Lower leg skin (tissue), 3 donors: ENCODE measurements at regions not wholly inside any gene's neighbourhood (a gene's known extent, or its start where the extent isn't known, plus 50 kb on each side); places are given as distances from the start of the nearest gene placed in this dataset.

Source experiments
- POLR2A ChIP-seq, 2 donors: fragments of 450-650 bp; IDR thresholded peaks; one replicate each; pipeline ENCODE4 v1.6.1; 2016 to 2017; ENCODE audit warnings: antibody characterized with exemption in 2 of 2, mild to moderate bottlenecking in 1 of 2, moderate library complexity in 1 of 2
- TF ChIP-seq, protein P1 (sequence below), 3 donors: fragments of 450-650 bp; IDR thresholded peaks; one replicate each; pipeline ENCODE4 v1.5.1; 2016; ENCODE audit warnings: antibody characterized with exemption in 3 of 3, mild to moderate bottlenecking in 3 of 3, moderate library complexity in 2 of 3

DNA sequence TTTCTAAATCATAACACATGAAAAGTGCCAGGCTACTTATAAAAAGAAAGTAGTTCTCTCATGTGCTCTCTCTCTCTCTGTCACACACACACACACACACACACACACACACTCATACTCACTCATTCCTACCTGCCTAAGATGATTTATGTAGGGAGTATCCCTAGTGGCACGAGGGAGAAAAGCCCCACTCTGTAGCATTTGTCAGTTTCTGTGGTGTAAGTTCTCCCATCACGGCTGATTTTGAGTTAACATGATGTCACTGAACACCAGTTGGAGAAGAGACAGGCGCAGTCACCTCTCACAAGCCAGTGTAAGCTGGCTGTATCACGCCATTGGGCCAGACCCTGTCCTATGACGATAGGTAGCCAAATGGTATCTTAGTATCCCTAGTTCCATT, 395.4 kb downstream of the SFMBT2 start:
- TF ChIP-seq, protein P1, sequence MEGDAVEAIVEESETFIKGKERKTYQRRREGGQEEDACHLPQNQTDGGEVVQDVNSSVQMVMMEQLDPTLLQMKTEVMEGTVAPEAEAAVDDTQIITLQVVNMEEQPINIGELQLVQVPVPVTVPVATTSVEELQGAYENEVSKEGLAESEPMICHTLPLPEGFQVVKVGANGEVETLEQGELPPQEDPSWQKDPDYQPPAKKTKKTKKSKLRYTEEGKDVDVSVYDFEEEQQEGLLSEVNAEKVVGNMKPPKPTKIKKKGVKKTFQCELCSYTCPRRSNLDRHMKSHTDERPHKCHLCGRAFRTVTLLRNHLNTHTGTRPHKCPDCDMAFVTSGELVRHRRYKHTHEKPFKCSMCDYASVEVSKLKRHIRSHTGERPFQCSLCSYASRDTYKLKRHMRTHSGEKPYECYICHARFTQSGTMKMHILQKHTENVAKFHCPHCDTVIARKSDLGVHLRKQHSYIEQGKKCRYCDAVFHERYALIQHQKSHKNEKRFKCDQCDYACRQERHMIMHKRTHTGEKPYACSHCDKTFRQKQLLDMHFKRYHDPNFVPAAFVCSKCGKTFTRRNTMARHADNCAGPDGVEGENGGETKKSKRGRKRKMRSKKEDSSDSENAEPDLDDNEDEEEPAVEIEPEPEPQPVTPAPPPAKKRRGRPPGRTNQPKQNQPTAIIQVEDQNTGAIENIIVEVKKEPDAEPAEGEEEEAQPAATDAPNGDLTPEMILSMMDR (IDR thresholded peaks at IDR 0.05): no peak
- no peak for TF ChIP-seq POLR2A (IDR thresholded peaks at IDR 0.05)
